DMS53 treated with DMSO at 0.1 percent for 48 hours (cell line): ENCODE measurements at regions not wholly inside any gene's neighbourhood (a gene's known extent, or its start where the extent isn't known, plus 50 kb on each side); places are given as distances from the start of the nearest gene placed in this dataset.

ENCODE experiments used
- DNase-seq: peaks from one replicate; lab custom pipeline; 2025; ENCODE audit not compliant: unreplicated experiment; lab: John Stamatoyannopoulos, UW

DNA sequence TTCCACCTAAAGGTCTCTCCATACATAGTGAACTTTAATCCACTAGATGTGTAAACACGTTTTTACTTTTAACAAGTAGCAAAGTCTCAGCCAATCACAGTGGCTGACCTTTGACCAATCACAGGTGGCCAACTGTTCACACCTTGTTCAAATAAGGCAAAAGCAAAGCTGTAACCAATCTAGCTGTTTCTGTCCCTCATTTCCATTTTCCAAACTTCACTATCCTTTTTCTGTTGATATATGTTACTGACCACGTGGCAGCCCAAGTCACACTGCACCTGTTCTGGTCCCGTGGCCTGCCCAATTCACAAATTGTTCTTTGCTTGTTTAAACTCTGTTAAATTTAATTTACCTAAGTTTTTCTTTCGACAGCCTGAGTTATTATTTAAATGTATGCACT is 393.5 kb upstream of the NETO1 start:
- DNase-seq: no peak

DNA sequence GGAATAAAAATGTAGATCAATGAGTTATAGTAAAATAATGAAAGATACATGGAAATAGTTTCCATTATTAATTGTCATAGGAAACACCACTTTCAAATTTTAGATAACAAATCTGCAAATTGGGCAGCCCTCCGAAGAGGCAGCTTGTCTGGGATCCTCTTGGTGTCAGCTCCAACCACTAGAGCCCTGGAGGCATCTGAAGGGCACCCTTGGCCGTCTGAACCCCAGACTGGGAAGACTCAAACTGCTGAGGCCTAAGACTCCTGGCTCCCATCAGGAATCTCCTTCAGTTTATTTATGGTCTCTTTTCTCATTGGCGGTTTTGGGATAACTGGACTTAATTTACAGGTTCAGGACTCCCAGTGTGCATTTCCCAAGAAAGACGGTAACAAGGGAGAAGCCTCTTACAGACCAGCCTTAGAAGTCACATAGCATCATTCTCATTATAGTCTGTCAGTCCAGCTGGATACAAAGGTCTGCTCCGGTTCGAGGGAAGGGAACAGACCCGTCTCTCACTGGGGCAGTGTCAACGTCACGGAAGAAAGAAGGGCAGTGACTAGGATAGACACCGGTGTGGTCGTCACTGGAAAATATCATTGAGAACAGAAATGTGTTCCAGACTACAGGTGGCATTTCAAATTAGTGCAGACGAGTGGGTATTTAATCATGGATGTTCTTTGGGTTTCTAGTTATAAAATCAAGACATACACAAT is 390.7 kb upstream of the NETO1 start:
- DNase-seq: no peak

DNA sequence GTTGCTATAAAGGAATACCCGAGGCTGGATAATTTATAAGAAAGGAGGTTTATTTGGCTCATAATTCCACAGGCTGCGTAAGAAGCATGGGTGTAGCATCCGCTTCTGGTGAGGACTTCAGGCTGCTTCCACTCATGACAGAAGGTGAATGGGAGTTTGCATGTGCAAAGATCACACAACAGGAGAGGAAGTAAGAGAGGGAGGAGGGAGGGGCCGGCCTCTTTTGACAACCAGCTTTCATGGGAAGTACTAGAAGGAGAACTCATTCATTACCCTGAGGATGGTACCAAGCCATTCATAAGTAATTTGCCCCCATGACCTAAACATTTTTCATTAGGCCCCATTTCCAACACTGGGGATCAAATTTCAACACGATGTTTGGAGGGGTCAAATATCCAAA is 386.8 kb upstream of the NETO1 start:
- DNase-seq: no peak

DNA sequence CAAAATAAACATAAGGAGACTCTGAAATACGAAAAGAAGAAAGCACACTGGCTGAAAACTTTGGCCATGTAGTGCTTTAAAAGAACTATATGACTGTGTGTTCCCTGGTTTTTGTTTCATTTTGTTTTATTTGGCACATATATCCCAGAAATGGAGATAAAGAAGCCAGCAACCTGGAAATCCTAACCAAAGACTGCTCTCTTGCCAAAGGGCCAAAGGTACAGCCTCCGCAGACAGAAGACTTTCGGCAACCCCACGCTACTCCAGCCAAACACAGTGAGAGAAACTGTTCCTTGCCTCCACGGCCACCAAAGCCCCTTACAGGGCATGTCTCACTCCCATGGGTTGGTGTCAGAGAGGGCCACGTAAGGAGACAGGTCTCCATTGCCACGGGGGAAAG is 381.2 kb upstream of the NETO1 start:
- DNase-seq: no peak

DNA sequence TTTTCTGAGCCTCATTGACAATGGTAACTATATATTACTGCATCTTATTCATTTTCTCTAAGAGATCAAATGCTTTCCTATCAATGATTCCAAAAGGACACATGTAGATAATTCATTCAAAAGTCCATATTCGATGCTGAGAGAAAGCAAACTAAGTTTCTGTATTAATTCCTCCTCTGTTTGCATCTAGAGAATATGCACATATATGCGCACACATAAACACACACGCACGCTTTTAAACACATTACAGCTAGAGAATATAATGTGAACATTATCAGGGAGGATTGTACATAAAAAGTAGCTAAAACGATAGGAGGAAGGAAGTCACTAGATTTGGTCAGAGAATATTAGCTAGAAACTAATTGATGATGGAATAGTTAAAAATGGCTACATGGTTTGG is 379.0 kb upstream of the NETO1 start:
- no peak for DNase-seq

DNA sequence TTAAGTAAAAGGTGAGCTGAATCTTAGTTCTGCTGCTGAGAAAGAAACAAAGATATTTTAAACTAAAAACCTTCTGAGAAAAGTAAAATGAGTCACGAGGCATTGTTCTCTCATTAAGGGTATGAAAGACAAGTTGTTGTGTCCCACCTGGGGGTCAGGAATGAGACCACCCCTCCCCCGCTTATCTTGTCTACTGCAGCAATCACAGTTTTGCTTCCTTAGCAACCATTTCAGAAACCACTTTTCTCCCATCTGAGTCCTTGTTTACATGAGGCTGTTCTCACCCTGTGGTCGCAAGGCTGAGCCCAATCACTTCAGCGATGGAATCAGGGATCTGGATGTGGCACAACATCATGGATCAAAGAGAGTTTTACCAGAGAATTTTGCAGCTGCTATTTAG is 377.6 kb upstream of the NETO1 start:
- DNase-seq: peak; percentile 97

DNA sequence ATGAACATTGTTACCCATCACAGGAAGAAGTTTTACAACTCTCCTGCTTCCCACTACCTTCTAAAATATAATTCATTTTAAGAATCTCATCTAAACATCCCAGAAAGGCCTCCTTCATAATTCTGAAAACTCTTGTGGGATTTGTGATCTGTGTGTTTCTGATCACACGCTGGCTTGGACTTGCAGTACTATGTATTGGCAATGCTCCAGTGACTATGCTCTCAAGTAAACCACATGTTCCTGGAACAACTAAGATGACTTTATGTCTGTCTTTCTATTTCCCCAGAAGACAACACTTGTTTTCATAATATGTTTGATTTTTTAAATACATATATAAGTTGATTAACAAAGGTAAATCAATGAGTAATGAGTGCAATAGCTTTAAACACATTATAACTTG is 376.6 kb upstream of the NETO1 start:
- DNase-seq: no peak

DNA sequence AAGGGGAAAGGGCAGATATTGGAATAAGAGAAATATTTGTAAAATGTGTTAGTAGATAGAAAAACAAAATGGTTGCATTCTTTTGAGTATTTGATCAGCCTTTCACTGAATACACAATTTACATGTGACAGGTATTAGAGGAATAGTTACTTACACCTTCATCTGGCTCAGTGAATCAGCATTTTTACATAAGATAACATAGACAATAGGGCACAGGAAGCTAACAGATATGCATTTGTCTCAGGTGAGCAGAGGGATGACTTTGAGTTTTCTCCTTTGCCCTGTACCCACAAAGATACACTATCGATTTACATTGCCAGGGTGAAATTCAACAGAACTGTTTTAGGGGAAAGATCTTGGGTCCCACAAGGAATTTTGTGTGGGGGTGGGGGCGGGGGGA is 373.1 kb upstream of the NETO1 start:
- peak; percentile 32 for DNase-seq

DNA sequence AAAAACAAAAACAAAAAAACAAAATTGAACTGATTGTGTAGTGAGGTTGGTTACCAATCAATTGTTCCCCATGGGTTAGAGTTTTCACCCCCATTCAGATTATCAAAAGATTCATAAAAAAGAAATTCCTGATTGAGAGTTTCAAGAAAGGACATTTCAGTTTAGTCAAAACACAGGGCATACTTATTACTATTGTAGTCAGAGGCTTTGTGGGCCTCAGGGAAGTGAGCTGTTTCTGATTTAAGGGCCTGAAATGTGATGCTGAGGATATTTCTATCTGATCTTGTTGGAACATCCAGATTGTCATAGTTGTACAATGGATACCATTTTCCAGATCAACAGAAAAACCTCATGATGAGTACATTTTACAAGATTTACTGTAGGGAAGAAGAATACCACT is 368.1 kb upstream of the NETO1 start:
- DNase-seq: no peak

DNA sequence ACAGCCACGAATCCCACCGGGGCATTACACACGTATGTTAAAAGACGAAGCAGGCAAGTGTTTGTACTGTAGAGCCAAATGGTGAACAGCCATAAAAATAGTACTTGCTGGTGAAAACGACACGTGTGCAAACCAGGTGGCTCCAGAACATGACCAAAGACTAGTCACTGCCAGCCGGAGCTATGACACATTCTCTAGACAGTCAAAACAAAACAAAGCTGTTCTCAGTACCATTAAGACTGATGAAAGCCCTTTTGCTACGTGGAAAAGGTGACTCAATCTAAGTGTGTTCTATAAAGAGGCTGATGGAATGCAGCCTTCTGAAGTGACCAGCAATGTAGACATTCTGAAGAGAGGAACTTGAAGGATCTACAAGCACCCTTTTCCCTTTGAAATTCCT is 367.7 kb upstream of the NETO1 start:
- DNase-seq: peak; percentile 95

DNA sequence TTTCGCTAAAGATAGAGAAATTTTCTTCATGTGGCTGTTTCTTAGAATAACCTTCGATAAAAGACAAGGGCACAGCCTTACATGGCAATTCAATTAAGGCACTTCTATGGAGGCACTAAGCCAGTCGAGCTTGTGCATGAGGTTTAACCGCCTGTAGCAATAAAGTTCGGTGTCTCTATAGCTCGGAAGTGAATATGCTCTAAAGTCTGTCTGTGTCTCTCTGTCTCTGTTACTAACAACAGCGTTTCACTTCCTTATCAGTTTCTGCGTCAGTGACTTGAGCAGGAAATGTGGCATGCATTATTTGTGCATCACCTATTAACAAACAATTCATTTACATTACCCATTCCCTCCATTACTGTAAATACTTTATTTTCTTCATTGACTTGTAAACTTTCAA is 365.1 kb upstream of the NETO1 start:
- DNase-seq: no peak

DNA sequence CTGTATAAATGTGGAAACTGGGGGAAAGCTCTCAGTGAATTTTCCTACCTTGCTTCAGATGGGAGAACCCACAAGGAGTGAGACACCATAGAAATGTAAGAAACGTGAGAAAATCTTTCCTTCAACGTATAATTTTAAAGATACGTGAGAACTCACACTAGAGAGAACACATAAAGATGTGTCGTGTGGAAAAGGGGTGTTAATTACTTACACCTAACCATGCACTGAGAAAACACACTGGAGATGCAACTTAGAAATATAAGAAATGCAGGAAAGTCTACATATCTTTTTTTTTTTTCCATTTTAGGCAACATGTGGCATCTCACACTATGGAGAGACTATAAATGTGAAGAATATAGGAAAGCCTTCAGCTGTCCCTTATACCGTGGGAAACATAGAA is 352.9 kb upstream of the NETO1 start:
- no peak for DNase-seq

DNA sequence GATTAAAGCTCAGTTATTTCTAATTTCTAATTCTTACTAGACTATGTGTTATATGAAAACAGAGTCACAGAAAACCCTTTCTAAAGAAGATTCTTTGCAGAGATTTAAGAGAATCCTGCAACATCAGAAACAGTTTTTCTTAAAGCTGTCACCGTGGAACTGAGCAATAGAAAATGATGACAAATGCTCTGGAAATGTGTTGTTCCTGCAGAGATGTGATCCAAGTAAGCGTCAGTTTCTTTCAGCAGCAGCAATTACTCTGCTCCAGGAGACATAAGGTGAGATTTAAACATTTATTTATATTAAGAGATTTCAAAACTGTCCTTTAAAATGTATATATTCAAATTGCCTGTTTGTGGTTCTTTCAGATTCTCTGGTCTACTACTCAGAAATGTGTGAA is 350.5 kb upstream of the NETO1 start:
- DNase-seq: no peak

DNA sequence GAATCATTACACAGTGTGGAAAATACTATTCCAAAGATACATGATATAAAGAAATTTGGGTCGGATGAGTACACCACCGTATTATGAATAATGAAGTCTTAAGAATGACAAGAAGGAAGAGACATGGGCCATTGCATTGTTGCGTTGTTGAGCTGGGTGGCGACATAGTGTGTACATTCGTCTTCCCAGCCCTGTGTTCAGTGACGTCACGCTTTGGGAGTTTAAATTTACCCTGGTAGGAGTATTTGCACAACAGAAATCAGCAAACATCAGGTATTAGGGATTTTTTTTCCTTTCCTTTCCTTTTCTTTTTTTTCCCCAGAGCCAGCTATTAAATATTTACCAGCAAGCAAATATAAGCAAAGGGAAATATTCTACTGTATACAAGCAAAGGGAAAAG is 347.2 kb upstream of the NETO1 start:
- DNase-seq: peak; percentile 99

DNA sequence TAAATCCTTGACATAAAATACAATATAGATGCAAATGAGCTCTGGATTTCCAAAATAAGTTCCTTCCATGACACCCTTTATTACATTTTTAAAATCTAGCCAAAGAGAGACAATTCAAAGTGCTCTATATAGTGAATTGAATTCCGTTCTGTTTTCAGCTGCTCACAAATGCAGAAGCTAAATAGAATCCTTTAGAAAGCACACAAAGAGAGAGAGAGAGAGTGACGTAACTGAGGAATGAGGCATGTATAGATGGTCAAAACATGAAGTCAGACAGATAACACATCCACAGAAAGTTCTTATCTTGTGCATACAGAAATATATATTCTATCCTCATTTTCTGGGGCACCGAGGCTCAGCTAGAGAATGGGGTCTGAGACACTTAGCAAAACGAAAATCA is 344.7 kb upstream of the NETO1 start:
- DNase-seq: no peak

DNA sequence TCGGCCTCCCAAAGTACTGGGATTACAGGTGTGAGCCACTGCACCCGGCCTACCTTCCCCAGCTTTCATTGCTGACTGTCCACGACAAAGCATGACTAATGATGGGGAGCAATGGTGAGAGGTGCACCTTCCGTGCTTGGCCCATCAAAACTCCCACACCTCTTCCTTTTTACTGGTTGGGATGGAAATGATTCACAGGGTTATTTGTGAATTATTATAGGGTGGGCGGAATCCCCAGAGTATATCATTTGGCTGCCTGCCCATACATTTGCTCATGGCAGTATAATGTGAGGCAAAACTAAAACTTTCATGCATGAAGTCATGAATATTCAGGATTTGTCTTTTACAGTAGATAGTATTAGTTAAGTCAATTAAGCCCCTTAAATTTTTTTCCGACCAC is 334.2 kb upstream of the NETO1 start:
- no peak for DNase-seq

DNA sequence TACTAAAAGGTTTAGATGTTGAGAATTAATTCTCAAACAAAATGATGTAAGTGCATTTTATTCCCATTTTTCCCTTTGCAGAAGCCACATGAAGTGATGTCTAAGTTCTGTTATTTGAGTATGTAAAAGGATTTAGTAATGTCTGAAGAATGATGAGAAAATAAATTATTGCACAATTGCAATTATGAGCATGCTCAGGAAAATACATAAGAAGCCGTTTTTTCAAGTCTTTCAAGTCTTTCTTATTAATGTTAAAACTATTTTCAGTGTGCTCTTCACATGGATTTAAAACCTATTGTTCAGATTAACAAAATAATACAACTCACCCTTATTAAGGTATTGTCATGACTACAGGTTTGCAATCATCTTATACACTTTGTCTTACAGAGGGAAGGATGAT is 331.4 kb upstream of the NETO1 start:
- DNase-seq: no peak

DNA sequence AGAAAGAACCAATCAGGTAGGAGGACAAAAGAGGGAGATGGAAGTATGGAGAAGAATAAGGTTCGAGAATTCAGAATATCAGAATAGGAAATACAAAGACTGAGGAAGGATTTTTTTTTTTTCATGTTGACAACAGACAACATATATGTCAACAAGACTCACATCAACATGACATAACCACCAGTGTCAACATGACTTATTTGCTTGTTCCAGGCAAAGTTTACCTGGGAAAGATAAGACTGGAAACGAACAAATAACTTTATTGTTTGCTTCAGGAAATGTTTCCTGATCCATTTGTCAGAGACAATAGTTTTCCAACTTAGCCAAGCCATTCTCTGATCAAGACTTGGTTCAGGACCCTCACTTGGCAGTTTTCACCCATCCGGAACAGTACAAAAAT is 321.9 kb upstream of the NETO1 start:
- DNase-seq: peak; percentile 85

DNA sequence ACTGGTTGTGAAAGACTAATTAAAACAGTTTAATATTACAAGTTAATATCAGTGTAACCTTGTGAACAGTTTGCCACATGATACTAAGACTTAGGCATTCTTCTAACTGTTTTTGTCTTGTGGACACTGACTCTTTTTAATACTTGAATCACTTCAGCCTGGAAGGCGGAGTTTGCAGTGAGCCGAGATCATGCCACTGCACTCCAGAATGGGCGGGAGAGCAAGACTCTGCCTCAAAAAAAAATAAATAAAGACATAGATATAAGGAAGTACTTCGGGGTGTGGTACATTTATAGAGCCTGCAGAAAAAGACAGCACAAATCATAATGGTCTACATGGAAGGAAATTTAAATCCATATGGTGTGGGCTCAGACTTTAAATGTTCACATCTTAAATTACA is 300.4 kb upstream of the NETO1 start:
- DNase-seq: no peak

DNA sequence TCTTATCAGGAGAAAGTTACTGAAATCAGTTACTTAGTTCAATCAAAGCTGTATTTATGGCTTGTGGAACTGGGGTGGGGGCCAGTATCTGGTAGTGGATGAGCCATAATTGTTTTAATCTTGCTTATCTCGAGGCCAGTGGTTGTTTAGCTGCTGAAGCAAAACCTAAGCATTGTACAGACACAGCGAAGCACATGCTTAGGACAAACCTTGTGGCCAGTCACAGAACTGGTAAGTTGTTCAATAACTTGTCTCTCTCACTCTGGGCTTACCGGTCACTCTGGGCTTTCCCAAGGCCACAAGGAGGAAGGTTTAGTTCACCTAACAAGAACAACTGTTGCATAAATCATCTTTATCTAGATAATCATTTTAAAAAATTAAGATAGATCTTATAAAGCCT is 296.6 kb upstream of the NETO1 start:
- no peak for DNase-seq

DNA sequence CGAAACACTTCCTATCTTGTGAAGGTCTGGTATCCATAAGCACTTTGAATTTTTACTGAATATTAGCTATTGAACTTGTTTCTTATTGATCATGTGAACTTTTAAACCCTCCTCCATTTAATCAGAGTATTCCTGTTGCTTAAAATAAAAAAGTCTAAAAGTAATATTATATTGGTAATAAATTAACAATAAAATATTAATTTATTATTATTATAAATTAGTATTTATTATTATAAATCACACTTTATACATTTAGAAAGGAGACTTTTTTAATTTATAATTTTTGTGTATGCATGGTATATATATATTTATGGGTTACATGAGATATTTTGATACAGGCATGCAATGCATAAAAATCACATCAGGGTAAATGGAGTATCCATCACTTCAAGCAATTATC is 295.4 kb upstream of the NETO1 start:
- DNase-seq: no peak

DNA sequence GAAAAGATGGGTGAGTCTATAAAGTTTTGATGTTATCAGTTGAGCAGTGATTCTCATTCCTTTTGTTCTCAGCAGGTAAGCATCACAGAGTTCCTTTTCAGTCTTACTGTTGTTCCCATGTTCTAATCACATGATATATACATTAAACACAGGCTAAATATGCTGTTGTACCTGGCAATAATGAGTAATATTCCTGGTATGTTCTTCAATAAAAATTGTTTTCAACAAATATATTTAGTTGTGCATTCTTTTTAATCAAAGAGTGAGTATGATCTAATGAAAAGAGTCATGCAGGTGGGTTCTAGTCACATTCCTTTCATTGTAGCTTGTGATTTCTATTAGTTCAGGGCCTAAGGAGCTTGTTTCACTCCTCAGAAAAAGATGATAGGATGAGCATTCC is 288.3 kb upstream of the NETO1 start:
- no peak for DNase-seq

DNA sequence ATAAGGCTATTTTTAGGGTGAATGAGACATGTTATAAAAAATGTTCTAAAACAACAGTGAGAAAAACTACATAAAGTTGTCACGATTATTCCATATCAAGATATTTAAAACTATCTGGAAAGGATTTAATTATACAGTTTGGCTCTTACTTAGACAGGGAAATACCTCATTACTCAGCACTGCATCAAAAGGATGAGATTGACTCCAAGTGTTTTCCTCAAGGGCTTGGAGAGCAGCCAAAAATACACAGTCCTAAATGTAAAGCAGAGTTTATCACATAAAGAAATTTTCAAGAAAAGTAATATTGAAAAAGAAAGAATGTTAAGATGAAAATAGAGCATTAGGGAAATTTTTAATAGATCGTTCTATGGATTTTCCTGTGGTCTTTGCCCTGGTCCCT is 285.5 kb upstream of the NETO1 start:
- no peak for DNase-seq

DNA sequence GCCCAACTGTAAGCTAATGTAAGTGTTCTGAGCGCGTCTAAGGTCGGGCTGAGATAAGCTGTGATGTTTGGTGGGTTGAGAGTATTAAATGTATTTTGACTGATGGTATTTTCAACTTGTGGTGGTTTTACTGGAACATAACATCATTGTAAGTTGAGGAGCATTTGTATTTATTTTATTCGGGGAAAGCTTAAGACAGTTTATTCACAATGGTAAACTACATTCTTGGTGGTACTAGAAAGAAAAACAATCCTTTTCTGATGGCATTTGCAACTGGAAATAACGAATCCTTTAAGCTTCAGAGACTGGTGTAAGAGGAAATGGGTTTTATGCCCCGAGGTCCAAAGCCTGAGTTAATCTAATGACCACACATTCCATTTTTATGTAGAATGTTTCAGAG is 283.3 kb upstream of the NETO1 start:
- no peak for DNase-seq
